ENCODE measurements at regions not wholly inside any gene's neighbourhood (a gene's known extent, or its start where the extent isn't known, plus 50 kb on each side); places are given as distances from the start of the nearest gene placed in this dataset.

- no peak for TF ChIP-seq CTCF (conservative IDR thresholded peaks at IDR 0.05; ENCODE audit: low read depth, low read length)
- no peak for TF ChIP-seq SMC3 (IDR thresholded peaks at IDR 0.05; ENCODE audit: low read depth, low read length)
- TF ChIP-seq RAD21 (IDR thresholded peaks at IDR 0.05; ENCODE audit: low read length): no peak
- TF ChIP-seq RCOR1 (IDR thresholded peaks at IDR 0.05; ENCODE audit: insufficient replicate concordance, low read length): no peak
- no peak for TF ChIP-seq POLR2A (IDR thresholded peaks at IDR 0.05; ENCODE audit: low read depth, low read length)
- no peak for TF ChIP-seq FOS (IDR thresholded peaks at IDR 0.05; ENCODE audit: low read depth, low read length)
- no peak for TF ChIP-seq RFX5 (IDR thresholded peaks at IDR 0.05; ENCODE audit: low read depth, low read length)
- no peak for TF ChIP-seq MAZ (IDR thresholded peaks at IDR 0.05; ENCODE audit: borderline replicate concordance, low read depth, low read length)
- TF ChIP-seq CEBPB (IDR thresholded peaks at IDR 0.05; ENCODE audit: low read depth, low read length): no peak
- TF ChIP-seq ELK1 (IDR thresholded peaks at IDR 0.05; ENCODE audit: borderline replicate concordance, low read depth, low read length): no peak
- no peak for TF ChIP-seq MAFK (IDR thresholded peaks at IDR 0.05; ENCODE audit: low read depth, low read length)
- TF ChIP-seq USF2 (IDR thresholded peaks at IDR 0.05; ENCODE audit: low read depth, low read length): no peak
These were observed 1056.4 kb downstream of the GALC start for GRCh38 chr14:86936556-86936955.

Data from IMR-90 (cell line).